Lung (tissue), 11 donors: ENCODE measurements at regions not wholly inside any gene's neighbourhood (a gene's known extent, or its start where the extent isn't known, plus 50 kb on each side); places are given as distances from the start of the nearest gene placed in this dataset.

Experiments used
- ATAC-seq: fragments of 200-7000 bp; cut with Tn5 transposase; one replicate; pipeline ENCODE4 v1.9.1; 2020; ENCODE audit warnings: moderate number of reproducible peaks; ENCODE audit not compliant: insufficient read depth, low FRiP score
- DNase-seq, 3 donors: peaks; one replicate each; pipeline ENCODE4 v3.0.0-alpha.2; 2013 to 2017
- H3K27ac ChIP-seq, 2 donors: one replicate each; pipeline ENCODE4 v1.5.1; 2013; ENCODE audit warnings: mild to moderate bottlenecking in 2 of 2, moderate library complexity in 2 of 2, control low read depth in 1 of 2, inconsistent platforms in 1 of 2, low read depth in 1 of 2, low read length in 1 of 2
- H3K27me3 ChIP-seq, 3 donors: one replicate each; pipeline ENCODE4 v1.5.1; 2013; ENCODE audit warnings: low read length in 2 of 3; ENCODE audit not compliant: control insufficient read depth in 3 of 3, insufficient read depth in 3 of 3
- H3K36me3 ChIP-seq, 4 donors: one replicate each; pipeline ENCODE4 v1.5.1; 2013; ENCODE audit warnings: low read length in 4 of 4, mild to moderate bottlenecking in 1 of 4, moderate library complexity in 1 of 4; ENCODE audit not compliant: control insufficient read depth in 4 of 4, insufficient read depth in 4 of 4
- H3K4me1 ChIP-seq, 5 donors: one replicate each; pipeline ENCODE4 v1.5.1; 2013; ENCODE audit warnings: low read length in 5 of 5, mild to moderate bottlenecking in 2 of 5, moderate library complexity in 1 of 5; ENCODE audit not compliant: control insufficient read depth in 5 of 5, insufficient read depth in 5 of 5
- H3K4me3 ChIP-seq: one replicate; pipeline ENCODE4 v1.5.1; 2013; ENCODE audit warnings: mild to moderate bottlenecking, control low read depth, moderate library complexity
- H3K9ac ChIP-seq, 2 donors: one replicate each; pipeline ENCODE4 v1.5.1; 2013; ENCODE audit warnings: low read length in 2 of 2, control low read depth in 1 of 2; ENCODE audit not compliant: insufficient read depth in 1 of 2
- H3K9me3 ChIP-seq, 4 donors: one replicate each; pipeline ENCODE4 v1.5.1; 2013; ENCODE audit warnings: low read length in 3 of 4, mild to moderate bottlenecking in 1 of 4, moderate library complexity in 1 of 4; ENCODE audit not compliant: control insufficient read depth in 4 of 4, insufficient read depth in 3 of 4
- CTCF ChIP-seq: IDR thresholded peaks from 2 replicates; pipeline ENCODE4 v1.5.1; 2012; ENCODE audit warnings: mild to moderate bottlenecking; ENCODE audit errors: control extremely low read depth, extremely low read depth
- WGBS, 2 donors: extraction: QIAGEN DNeasy Blood & Tissue Kit; methylation state at CpG; one replicate each; pipeline ENCODE4 v1.1.7; 2013; 5-methylcytosine and 5-hydroxymethylcytosine counted together
- donor health status: control.
- donor health status: control.
- donor health status: Bipolar disorder and iron deficiency.
- donor health status: healthy.
- donor health status: DM: yes; HTN: yes; CAD: no.

- H3K4me3 ChIP-seq = no peak overlapping the region
- no peak overlapping the region for H3K9ac ChIP-seq
- TF ChIP-seq CTCF = no peak
- H3K27me3 ChIP-seq = no peaks in the 10 kb centered on the region
- no peaks in the 10 kb centered on the region for H3K36me3 ChIP-seq
- no peaks in the 10 kb centered on the region for H3K4me1 ChIP-seq
- ATAC-seq (no peak), DNase-seq (no peak)
- peaks cover 0 to 4% (median 0%) of the 10 kb centered on the region in 4 donors for H3K9me3 ChIP-seq
- no peak overlapping the region for H3K27ac ChIP-seq
- WGBS, 2 donors = 82 to 94% methylated on average over 3 of the region's 3 CpGs
These were observed 88.9 kb upstream of the NRXN1 start for GRCh38 chr2:51120754-51121280.

- ATAC-seq (no peak), DNase-seq (no peak)
- peaks cover 0 to 2% (median 0%) of the 10 kb centered on the region in 4 donors for H3K9me3 ChIP-seq
- no peaks in the 10 kb centered on the region for H3K4me1 ChIP-seq
- WGBS, 2 donors = 90 to 95% methylated on average over 3 of the region's 3 CpGs
- no peaks in the 10 kb centered on the region for H3K27me3 ChIP-seq
- H3K27ac ChIP-seq = no peak overlapping the region
- no peaks in the 10 kb centered on the region for H3K36me3 ChIP-seq
- no peak overlapping the region for H3K9ac ChIP-seq
- TF ChIP-seq CTCF = no peak
- no peak overlapping the region for H3K4me3 ChIP-seq
These were observed 79.6 kb upstream of the NRXN1 start for GRCh38 chr2:51111532-51111931.

GRCh38 chr2:51108794-51109193, 76.9 kb upstream of the NRXN1 start:
- Histone ChIP-seq H3K9ac (no peak overlapping the region), H3K36me3 (no peaks in the 10 kb centered on the region), H3K4me3 (no peak overlapping the region), H3K4me1 (no peaks in the 10 kb centered on the region), H3K27ac (no peak overlapping the region), H3K9me3 (peaks cover 0 to 2% (median 0%) of the 10 kb centered on the region in 4 donors), H3K27me3 (no peaks in the 10 kb centered on the region)
- TF ChIP-seq CTCF = no peak
- DNase-seq (no peak), ATAC-seq (no peak)
- 97 to 98% methylated on average over 1 of the region's 1 CpG for WGBS, 2 donors

GRCh38 chr2:51107841-51108240, 75.9 kb upstream of the NRXN1 start:
- H3K4me1 ChIP-seq = no peaks in the 10 kb centered on the region
- peaks cover 0 to 2% (median 0%) of the 10 kb centered on the region in 4 donors for H3K9me3 ChIP-seq
- H3K4me3 ChIP-seq = no peak overlapping the region
- H3K27me3 ChIP-seq = no peaks in the 10 kb centered on the region
- no peak for TF ChIP-seq CTCF
- ATAC-seq = no peak
- WGBS, 2 donors = 65 to 77% methylated on average over 2 of the region's 2 CpGs
- H3K36me3 ChIP-seq = no peaks in the 10 kb centered on the region
- no peak for DNase-seq
- H3K27ac ChIP-seq = no peak overlapping the region
- no peak overlapping the region for H3K9ac ChIP-seq
